Neuronal stem cell (in vitro differentiated cells): ENCODE measurements at regions not wholly inside any gene's neighbourhood (a gene's known extent, or its start where the extent isn't known, plus 50 kb on each side); places are given as distances from the start of the nearest gene placed in this dataset.

ENCODE experiments used
- DNase-seq: peaks from one replicate; pipeline ENCODE4 v3.0.0-alpha.2; 2013; ENCODE audit warnings: low spot score
- H2AFZ ChIP-seq: one replicate; pipeline ENCODE4 v1.6.1; 2013; ENCODE audit warnings: mild to moderate bottlenecking, low read length, inconsistent platforms
- H2AK5ac ChIP-seq: 2 replicates; pipeline ENCODE4 v1.6.1; 2013; ENCODE audit warnings: low read depth, mild to moderate bottlenecking, inconsistent platforms, low read length, moderate library complexity, mixed read lengths
- H2BK120ac ChIP-seq: 2 replicates; pipeline ENCODE4 v1.6.1; 2013; ENCODE audit warnings: low read depth, mild to moderate bottlenecking, inconsistent platforms, low read length, moderate library complexity, mixed read lengths
- H2BK12ac ChIP-seq: one replicate; pipeline ENCODE4 v1.6.1; 2013; ENCODE audit warnings: low read length, inconsistent platforms
- H2BK15ac ChIP-seq: 2 replicates; pipeline ENCODE4 v1.6.1; 2013; ENCODE audit warnings: mild to moderate bottlenecking, low read length, inconsistent platforms, mixed read lengths
- H2BK5ac ChIP-seq: one replicate; pipeline ENCODE4 v1.6.1; 2013; ENCODE audit warnings: inconsistent platforms, mild to moderate bottlenecking, low read length, moderate library complexity
- H3K14ac ChIP-seq: one replicate; pipeline ENCODE4 v1.6.1; 2013; ENCODE audit warnings: low read length, inconsistent platforms
- H3K18ac ChIP-seq: 2 replicates; pipeline ENCODE4 v1.6.1; 2013; ENCODE audit warnings: low read length, inconsistent platforms
- H3K23ac ChIP-seq: 2 replicates; pipeline ENCODE4 v1.6.1; 2013; ENCODE audit warnings: low read depth, mild to moderate bottlenecking, mixed read lengths, low read length, inconsistent platforms; ENCODE audit not compliant: poor library complexity
- H3K27ac ChIP-seq: replicated peaks from 3 replicates; pipeline ENCODE4 v1.5.1; 2013; ENCODE audit warnings: low read length, inconsistent platforms
- H3K27me3 ChIP-seq, 3 experiments: 2 replicates each; pipeline ENCODE4 v1.6.1; 2013; ENCODE audit warnings: low read length in 3 of 3, mild to moderate bottlenecking in 2 of 3, inconsistent platforms in 1 of 3, low read depth in 1 of 3, mixed read lengths in 1 of 3, moderate library complexity in 1 of 3; ENCODE audit not compliant: control insufficient read depth in 3 of 3, insufficient read depth in 3 of 3
- H3K36me3 ChIP-seq, 2 donors: replicated peaks in 1 of 2; 2 replicates each; pipeline ENCODE4 v1.6.1; 2013; ENCODE audit warnings: low read length in 2 of 2; ENCODE audit not compliant: control insufficient read depth in 2 of 2, insufficient read depth in 2 of 2
- H3K4ac ChIP-seq: 2 replicates; pipeline ENCODE4 v1.6.1; 2013; ENCODE audit warnings: inconsistent platforms, mild to moderate bottlenecking, low read length, moderate library complexity
- H3K4me1 ChIP-seq, 2 donors: 1 replicate in 1 of 2; 2 replicates in 1 of 2; pipeline ENCODE4 v1.6.1; 2013; ENCODE audit warnings: low read length in 2 of 2, low read depth in 1 of 2; ENCODE audit not compliant: control insufficient read depth in 2 of 2, insufficient read depth in 1 of 2
- H3K4me2 ChIP-seq: one replicate; pipeline ENCODE4 v1.6.1; 2013; ENCODE audit warnings: mild to moderate bottlenecking, low read length, inconsistent platforms; ENCODE audit not compliant: insufficient read depth, poor library complexity, severe bottlenecking
- H3K4me3 ChIP-seq, 2 donors: 2 replicates each; pipeline ENCODE4 v1.5.1; 2013; ENCODE audit warnings: low read length in 2 of 2, mild to moderate bottlenecking in 2 of 2, inconsistent platforms in 1 of 2, moderate library complexity in 1 of 2
- H3K79me1 ChIP-seq: one replicate; pipeline ENCODE4 v1.6.1; 2013; ENCODE audit warnings: low read depth, mild to moderate bottlenecking, inconsistent platforms, low read length, moderate library complexity
- H3K9ac ChIP-seq: one replicate; pipeline ENCODE4 v1.6.1; 2013; ENCODE audit warnings: mild to moderate bottlenecking, low read depth, low read length, inconsistent platforms; ENCODE audit not compliant: poor library complexity
- H3K9me3 ChIP-seq, 2 donors: replicated peaks in 1 of 2; 2 replicates each; pipeline versions ENCODE3 to v1.6.1; 2013; ENCODE audit warnings: low read length in 2 of 2, mild to moderate bottlenecking in 2 of 2, inconsistent platforms in 1 of 2, low read depth in 1 of 2, mixed read lengths in 1 of 2, moderate library complexity in 1 of 2; ENCODE audit not compliant: control insufficient read depth in 2 of 2, insufficient read depth in 1 of 2
- H4K8ac ChIP-seq: one replicate; pipeline ENCODE4 v1.6.1; 2013; ENCODE audit warnings: low read depth, mild to moderate bottlenecking, inconsistent platforms, low read length, moderate library complexity
- H4K91ac ChIP-seq: one replicate; pipeline ENCODE4 v1.6.1; 2013; ENCODE audit warnings: low read length, low read depth, mild to moderate bottlenecking, inconsistent platforms; ENCODE audit not compliant: poor library complexity
- WGBS, 2 donors: extraction: QIAGEN DNeasy Blood & Tissue Kit; methylation state at CpG; one replicate each; pipeline ENCODE4 v1.1.7; 2013; ENCODE audit warnings: missing lambda C conversion rate in 2 of 2, mixed read lengths in 1 of 2; ENCODE audit not compliant: insufficient read length in 2 of 2, insufficient replicate concordance in 1 of 2; ENCODE audit errors: extremely low coverage in 2 of 2; 5-methylcytosine and 5-hydroxymethylcytosine counted together

DNA sequence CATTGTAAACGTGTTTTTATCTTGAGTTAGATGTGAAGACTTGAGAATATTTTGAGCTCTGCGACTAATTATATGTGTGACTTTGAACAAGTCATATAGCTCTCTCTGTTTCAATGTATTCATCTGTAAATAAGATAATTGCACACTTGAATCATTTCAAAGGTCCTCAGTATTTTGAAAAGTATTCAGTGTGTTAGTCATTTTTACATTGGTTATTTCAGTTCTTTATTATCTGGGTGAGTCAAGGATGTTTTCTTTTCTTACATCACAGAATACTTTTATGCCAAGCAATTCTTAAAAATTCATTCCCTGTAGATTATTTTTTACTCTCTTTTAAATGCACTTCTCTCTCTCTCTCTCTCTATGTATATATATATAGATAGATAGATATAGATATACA is 1098.0 kb upstream of the ZEB2 start:
- no peak overlapping the region for H3K4me3 ChIP-seq
- no peaks in the 10 kb centered on the region for H3K27me3 ChIP-seq
- no peak overlapping the region for H3K4me2 ChIP-seq
- no peaks in the 10 kb centered on the region for H3K4me1 ChIP-seq
- H3K14ac ChIP-seq = no peak overlapping the region
- no peak overlapping the region for H3K23ac ChIP-seq
- H3K18ac ChIP-seq = no peak overlapping the region
- no peak overlapping the region for H2BK12ac ChIP-seq
- WGBS, 2 donors = no CpG with 5 or more reads among the region's 2 CpGs
- H2BK15ac ChIP-seq = no peak overlapping the region
- no peak overlapping the region for H3K9ac ChIP-seq
- DNase-seq = no peak
- H2AK5ac ChIP-seq = no peak overlapping the region
- H3K4ac ChIP-seq = no peak overlapping the region
- no peaks in the 10 kb centered on the region for H3K9me3 ChIP-seq
- H2AFZ ChIP-seq = no peak overlapping the region
- H4K91ac ChIP-seq = no peak overlapping the region
- H3K79me1 ChIP-seq = no peaks in the 10 kb centered on the region
- H4K8ac ChIP-seq = no peak overlapping the region
- H2BK5ac ChIP-seq = no peak overlapping the region
- H3K27ac ChIP-seq = no peak overlapping the region
- no peak overlapping the region for H2BK120ac ChIP-seq
- no peaks in the 10 kb centered on the region for H3K36me3 ChIP-seq

DNA sequence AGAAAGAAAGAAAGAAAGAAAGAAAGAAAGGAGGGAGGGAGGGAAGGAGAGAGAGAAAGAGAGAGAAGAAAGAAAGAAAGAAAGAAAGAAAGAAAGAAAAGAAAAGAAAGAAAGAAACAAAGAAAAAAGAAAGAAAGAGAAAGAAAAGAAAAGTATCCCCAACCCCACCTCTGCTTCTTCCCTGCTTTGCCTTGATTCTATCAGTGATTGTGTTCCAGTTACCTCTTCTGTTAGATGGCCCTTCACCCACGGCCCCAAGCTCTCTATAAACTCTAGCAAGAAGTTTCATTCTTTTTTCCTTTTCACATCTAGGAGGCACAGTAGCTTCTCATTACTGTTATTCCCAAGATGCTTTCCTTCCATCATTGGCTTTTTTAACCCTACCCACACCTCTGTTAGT is 1097.5 kb upstream of the ZEB2 start:
- Histone ChIP-seq H2AK5ac (no peak overlapping the region), H4K8ac (no peak overlapping the region), H3K18ac (no peak overlapping the region), H3K4me1 (no peaks in the 10 kb centered on the region), H2BK5ac (no peak overlapping the region), H2AFZ (no peak overlapping the region), H3K27ac (no peak overlapping the region), H2BK15ac (no peak overlapping the region), H3K14ac (no peak overlapping the region), H3K9me3 (no peaks in the 10 kb centered on the region), H3K23ac (no peak overlapping the region), H3K79me1 (no peaks in the 10 kb centered on the region), H2BK120ac (no peak overlapping the region), H4K91ac (no peak overlapping the region), H3K9ac (no peak overlapping the region), H2BK12ac (no peak overlapping the region), H3K4ac (no peak overlapping the region), H3K27me3 (no peaks in the 10 kb centered on the region), H3K36me3 (no peaks in the 10 kb centered on the region), H3K4me2 (no peak overlapping the region), H3K4me3 (no peak overlapping the region)
- DNase-seq = no peak
- no CpG with 5 or more reads among the region's 1 CpG for WGBS, 2 donors

DNA sequence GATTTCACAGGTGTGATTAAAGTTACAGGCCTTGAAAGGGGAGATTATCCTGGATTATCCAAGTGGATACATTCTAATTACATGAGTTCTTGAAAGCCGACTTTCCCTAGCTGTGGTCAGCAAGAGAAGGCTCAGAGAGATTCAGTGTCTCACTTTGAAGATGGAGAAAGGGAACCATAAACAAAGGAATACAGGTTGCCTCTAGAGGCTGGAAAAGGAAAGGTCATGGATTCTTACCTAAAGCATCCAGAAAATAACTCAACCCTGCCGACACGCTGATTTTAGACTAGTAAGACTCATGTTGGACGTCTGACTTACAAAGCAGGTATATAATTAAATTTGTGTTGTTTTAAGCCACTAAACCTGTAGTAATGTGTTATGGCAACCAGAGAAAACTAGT is 1095.7 kb upstream of the ZEB2 start:
- Histone ChIP-seq H3K14ac (no peak overlapping the region), H4K8ac (no peak overlapping the region), H2BK120ac (no peak overlapping the region), H3K4ac (no peak overlapping the region), H3K27me3 (no peaks in the 10 kb centered on the region), H2BK12ac (no peak overlapping the region), H2BK5ac (no peak overlapping the region), H3K27ac (no peak overlapping the region), H2BK15ac (no peak overlapping the region), H3K79me1 (no peaks in the 10 kb centered on the region), H3K23ac (no peak overlapping the region), H3K18ac (no peak overlapping the region), H3K4me2 (no peak overlapping the region), H3K4me1 (no peaks in the 10 kb centered on the region), H3K9me3 (no peaks in the 10 kb centered on the region), H2AK5ac (no peak overlapping the region), H3K4me3 (no peak overlapping the region), H3K9ac (no peak overlapping the region), H4K91ac (no peak overlapping the region), H3K36me3 (no peaks in the 10 kb centered on the region), H2AFZ (no peak overlapping the region)
- DNase-seq = no peak
- WGBS, 2 donors = no CpG with 5 or more reads among the region's 4 CpGs

DNA sequence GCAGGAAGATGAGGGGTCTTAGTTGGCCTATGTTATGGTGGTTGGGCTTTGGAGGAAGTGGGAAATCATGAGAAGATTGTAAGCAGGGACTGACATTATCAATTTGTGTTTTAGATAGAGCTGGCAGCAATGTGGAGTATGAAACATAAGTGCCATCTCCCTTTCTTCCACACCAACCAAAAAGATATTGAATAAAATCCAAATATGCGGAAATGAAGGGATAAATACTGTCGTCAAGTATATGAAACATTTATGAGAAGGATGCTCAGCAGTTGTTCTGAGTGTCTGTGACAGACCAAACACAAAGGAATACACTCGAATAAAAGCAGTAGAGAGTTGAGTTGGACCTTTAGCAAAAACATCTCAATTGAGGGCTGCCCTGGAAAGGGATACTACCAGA is 1090.0 kb upstream of the ZEB2 start:
- H2AFZ ChIP-seq = peak overlapping the region; percentile 15
- H3K4me2 ChIP-seq = no peak overlapping the region
- H3K79me1 ChIP-seq = no peaks in the 10 kb centered on the region
- H2AK5ac ChIP-seq = no peak overlapping the region
- H3K14ac ChIP-seq = no peak overlapping the region
- no peak overlapping the region for H3K4ac ChIP-seq
- no CpG with 5 or more reads among the region's 3 CpGs for WGBS, 2 donors
- H3K36me3 ChIP-seq = no peaks in the 10 kb centered on the region
- no peak overlapping the region for H2BK5ac ChIP-seq
- H2BK120ac ChIP-seq = no peak overlapping the region
- H3K27ac ChIP-seq = no peak overlapping the region
- no peaks in the 10 kb centered on the region for H3K4me1 ChIP-seq
- H3K23ac ChIP-seq = no peak overlapping the region
- H2BK12ac ChIP-seq = no peak overlapping the region
- no peak overlapping the region for H2BK15ac ChIP-seq
- DNase-seq = no peak
- H3K9ac ChIP-seq = no peak overlapping the region
- H4K91ac ChIP-seq = no peak overlapping the region
- H3K27me3 ChIP-seq = no peaks in the 10 kb centered on the region
- no peak overlapping the region for H3K4me3 ChIP-seq
- H3K9me3 ChIP-seq = no peaks in the 10 kb centered on the region
- no peak overlapping the region for H4K8ac ChIP-seq
- no peak overlapping the region for H3K18ac ChIP-seq
